Hindlimb muscle (tissue), 1 donor: ENCODE measurements at regions not wholly inside any gene's neighbourhood (a gene's known extent, or its start where the extent isn't known, plus 50 kb on each side); places are given as distances from the start of the nearest gene placed in this dataset.
A peak's percentile ranks its signal among the peaks of the same experiment; 100 is the strongest.

Experiments used
- DNase-seq: peaks from one replicate; pipeline ENCODE4 v3.0.0-alpha.2; 2013

- no peak for DNase-seq
Observed at GRCh38 chr1:229975047-229975446, 92.0 kb upstream of the GALNT2 start.

- no peak for DNase-seq
Observed at GRCh38 chr1:229980009-229980408, 87.0 kb upstream of the GALNT2 start.

GRCh38 chr1:229981736-229982135 lies 85.3 kb upstream of the GALNT2 start:
- no peak for DNase-seq

GRCh38 chr1:229984310-229984991 lies 82.6 kb upstream of the GALNT2 start:
- DNase-seq: no peak

GRCh38 chr1:229984992-229985612 lies 81.9 kb upstream of the GALNT2 start:
- DNase-seq: no peak

- no peak for DNase-seq
Observed at GRCh38 chr1:229985613-229986010, 81.4 kb upstream of the GALNT2 start.

- DNase-seq: no peak
Observed at GRCh38 chr1:229986737-229987337, 80.2 kb upstream of the GALNT2 start.

- DNase-seq: no peak
Observed at GRCh38 chr1:229987953-229988352, 79.1 kb upstream of the GALNT2 start.

GRCh38 chr1:229988534-229988933 lies 78.5 kb upstream of the GALNT2 start:
- no peak for DNase-seq

- no peak for DNase-seq
Observed at GRCh38 chr1:229989591-229990248, 77.3 kb upstream of the GALNT2 start.

- no peak for DNase-seq
Observed at GRCh38 chr1:229990326-229990725, 76.7 kb upstream of the GALNT2 start.

GRCh38 chr1:229991104-229991513 lies 75.9 kb upstream of the GALNT2 start:
- no peak for DNase-seq

- no peak for DNase-seq
Observed at GRCh38 chr1:229991724-229992333, 75.2 kb upstream of the GALNT2 start.

GRCh38 chr1:229993060-229993459 lies 74.0 kb upstream of the GALNT2 start:
- DNase-seq: no peak

GRCh38 chr1:229993894-229994293 lies 73.1 kb upstream of the GALNT2 start:
- no peak for DNase-seq

- DNase-seq: peak; percentile 82
Observed at GRCh38 chr1:229999004-229999670, 67.9 kb upstream of the GALNT2 start.

GRCh38 chr1:230000493-230001184 lies 66.4 kb upstream of the GALNT2 start:
- DNase-seq: peak; percentile 48

GRCh38 chr1:230002164-230002803 lies 64.8 kb upstream of the GALNT2 start:
- peak; percentile 45 for DNase-seq

GRCh38 chr1:230003409-230003808 lies 63.6 kb upstream of the GALNT2 start:
- no peak for DNase-seq

- DNase-seq: no peak
Observed at GRCh38 chr1:230005040-230005439, 62.0 kb upstream of the GALNT2 start.

GRCh38 chr1:230008721-230009120 lies 58.3 kb upstream of the GALNT2 start:
- DNase-seq: no peak
